GM21360 (cell line): ENCODE measurements at regions not wholly inside any gene's neighbourhood (a gene's known extent, or its start where the extent isn't known, plus 50 kb on each side); places are given as distances from the start of the nearest gene placed in this dataset.

Source experiments
- ATAC-seq: cut with Tn5 transposase; IDR thresholded peaks from one replicate; pipeline ENCODE4 v1.9.1; 2021; ENCODE audit warnings: mild to moderate bottlenecking, moderate library complexity; ENCODE audit not compliant: unreplicated experiment

- ATAC-seq = no peak
These were observed 501.1 kb downstream of the KDM4C start for GRCh38 chr9:7258688-7259396.

- ATAC-seq = no peak
These were observed 489.2 kb downstream of the KDM4C start for GRCh38 chr9:7246917-7247522.

- no peak for ATAC-seq
These were observed 488.3 kb downstream of the KDM4C start for GRCh38 chr9:7245976-7246580.

GRCh38 chr9:7243838-7244237, 486.1 kb downstream of the KDM4C start:
- ATAC-seq = no peak

- no peak for ATAC-seq
These were observed 484.4 kb downstream of the KDM4C start for GRCh38 chr9:7242126-7242525.

GRCh38 chr9:7241694-7242093, 483.9 kb downstream of the KDM4C start:
- ATAC-seq = no peak

GRCh38 chr9:7240569-7241311, 483.0 kb downstream of the KDM4C start:
- no peak for ATAC-seq

- no peak for ATAC-seq
These were observed 481.9 kb downstream of the KDM4C start for GRCh38 chr9:7239708-7240107.

- ATAC-seq = no peak
These were observed 480.5 kb downstream of the KDM4C start for GRCh38 chr9:7238247-7238637.

- no peak for ATAC-seq
These were observed 479.9 kb downstream of the KDM4C start for GRCh38 chr9:7237473-7238246.

GRCh38 chr9:7236186-7236585, 478.4 kb downstream of the KDM4C start:
- no peak for ATAC-seq

- peak; percentile 76 for ATAC-seq
These were observed 476.4 kb downstream of the KDM4C start for GRCh38 chr9:7234144-7234543.

- ATAC-seq = no peak
These were observed 471.8 kb downstream of the KDM4C start for GRCh38 chr9:7229571-7229970.

GRCh38 chr9:7228726-7229125, 471.0 kb downstream of the KDM4C start:
- no peak for ATAC-seq

- ATAC-seq = no peak
These were observed 470.2 kb downstream of the KDM4C start for GRCh38 chr9:7227951-7228350.

- no peak for ATAC-seq
These were observed 468.4 kb downstream of the KDM4C start for GRCh38 chr9:7226007-7226640.
